GM18511 (cell line): ENCODE measurements at regions not wholly inside any gene's neighbourhood (a gene's known extent, or its start where the extent isn't known, plus 50 kb on each side); places are given as distances from the start of the nearest gene placed in this dataset.

ENCODE experiments used
- ATAC-seq: cut with Tn5 transposase; IDR thresholded peaks from one replicate; pipeline ENCODE4 v1.9.1; 2021; ENCODE audit warnings: mild to moderate bottlenecking, moderate library complexity; ENCODE audit not compliant: unreplicated experiment

DNA sequence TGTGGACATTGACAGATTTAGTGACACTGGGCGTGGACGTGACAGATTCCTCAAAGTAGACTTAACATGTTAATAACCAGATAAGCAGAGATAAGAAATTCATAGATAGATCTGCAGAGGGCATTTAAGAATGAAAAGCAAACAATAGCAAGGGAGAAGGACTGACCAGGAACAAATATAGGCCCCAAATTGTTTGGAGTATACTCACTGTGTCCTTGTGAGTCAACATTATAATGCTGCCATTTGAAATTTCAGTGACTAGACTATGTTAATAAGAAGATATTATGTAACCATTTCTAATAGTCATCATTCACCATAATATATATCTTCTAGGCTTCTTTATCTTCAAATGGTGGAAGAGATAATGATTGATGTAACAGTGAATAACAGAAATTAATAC, 78.1 kb upstream of the SLC38A11 start:
- no peak for ATAC-seq

DNA sequence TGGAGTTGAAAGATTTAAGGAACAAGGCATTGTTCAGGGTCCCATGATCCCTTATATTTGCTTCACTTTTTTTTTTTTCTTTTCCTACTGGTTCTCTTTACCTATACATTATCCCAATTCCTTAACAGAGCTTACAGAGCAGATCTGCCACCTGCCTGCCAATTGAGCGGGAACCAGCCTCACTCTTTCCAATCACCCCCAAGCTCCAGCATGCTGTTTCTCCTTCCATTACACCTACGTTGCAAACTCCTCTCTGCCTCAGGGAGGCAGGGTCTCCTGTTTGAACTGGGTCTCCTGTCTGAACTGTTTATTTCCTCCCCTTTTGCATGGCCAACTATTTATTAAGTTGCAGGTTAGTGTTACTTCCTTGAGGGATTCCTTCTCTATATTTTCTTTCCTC, 77.2 kb upstream of the SLC38A11 start:
- no peak for ATAC-seq

DNA sequence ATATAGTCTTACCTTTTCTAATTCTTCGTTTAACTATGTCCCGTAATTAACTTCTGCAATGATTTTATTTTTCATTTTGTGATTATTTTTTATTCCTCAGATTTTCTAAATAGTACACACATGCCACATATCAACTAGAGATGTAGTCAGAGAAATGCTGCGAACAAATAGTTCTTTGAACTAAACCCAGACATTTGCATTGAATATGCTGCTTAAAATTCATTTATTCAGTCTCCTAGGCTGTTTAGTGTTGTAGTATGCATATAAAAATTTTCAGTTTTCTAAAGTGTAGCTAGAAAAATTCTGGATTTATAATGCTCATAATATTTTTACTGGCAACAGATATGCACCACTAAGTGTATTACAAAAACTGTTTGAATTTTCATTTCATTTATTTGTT, 68.9 kb upstream of the SLC38A11 start:
- ATAC-seq, result no peak

DNA sequence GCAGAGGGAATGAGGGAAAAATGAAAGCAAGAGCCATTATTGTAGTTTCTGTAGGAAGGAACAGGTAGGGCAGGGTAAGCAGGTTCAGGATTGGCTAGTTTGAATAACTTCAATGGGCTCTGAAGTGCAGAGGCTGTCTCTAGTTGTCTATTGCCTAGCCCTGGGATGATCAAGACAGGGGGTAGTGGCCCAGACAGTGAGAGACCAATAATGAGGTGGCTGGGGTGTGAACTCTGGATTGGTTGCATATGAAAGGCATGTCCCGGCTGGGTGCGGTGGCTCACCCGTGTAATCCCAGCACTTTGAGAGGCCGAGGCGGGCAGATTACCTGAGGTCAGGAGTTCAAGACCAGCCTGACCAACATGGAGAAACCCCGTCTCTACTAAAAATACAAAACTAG, 67.5 kb upstream of the SLC38A11 start:
- ATAC-seq, result no peak

DNA sequence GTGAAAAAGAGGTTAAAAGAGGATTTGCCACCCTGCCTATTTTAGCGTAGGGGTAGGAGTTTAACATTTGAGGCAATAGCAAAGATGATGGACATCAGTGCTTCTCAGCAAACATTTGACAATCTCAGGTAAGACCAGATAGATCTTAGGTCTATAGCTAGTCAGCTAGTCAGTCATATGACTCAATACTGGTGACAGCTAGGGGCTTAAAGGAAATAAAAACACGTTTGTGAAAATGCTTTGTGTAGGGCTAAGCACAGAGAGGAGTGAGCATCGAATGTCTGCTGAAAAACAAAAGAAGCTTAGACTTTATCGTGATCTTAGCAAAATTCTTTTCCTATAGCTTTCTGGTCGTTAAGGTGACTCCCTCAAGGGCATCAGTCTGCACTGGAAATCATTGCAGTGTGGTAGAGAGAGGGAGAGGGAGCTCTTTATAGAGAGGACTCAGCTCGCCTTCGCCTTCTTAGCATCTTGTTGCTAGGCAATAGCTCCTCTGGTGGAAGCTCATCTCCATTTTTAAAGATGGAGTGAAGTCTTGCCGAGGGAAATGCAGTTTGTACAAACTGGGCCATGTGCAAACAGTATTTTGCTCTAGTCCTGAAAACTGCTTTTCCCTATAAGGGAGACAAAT, 62.8 kb upstream of the SLC38A11 start:
- no peak for ATAC-seq

DNA sequence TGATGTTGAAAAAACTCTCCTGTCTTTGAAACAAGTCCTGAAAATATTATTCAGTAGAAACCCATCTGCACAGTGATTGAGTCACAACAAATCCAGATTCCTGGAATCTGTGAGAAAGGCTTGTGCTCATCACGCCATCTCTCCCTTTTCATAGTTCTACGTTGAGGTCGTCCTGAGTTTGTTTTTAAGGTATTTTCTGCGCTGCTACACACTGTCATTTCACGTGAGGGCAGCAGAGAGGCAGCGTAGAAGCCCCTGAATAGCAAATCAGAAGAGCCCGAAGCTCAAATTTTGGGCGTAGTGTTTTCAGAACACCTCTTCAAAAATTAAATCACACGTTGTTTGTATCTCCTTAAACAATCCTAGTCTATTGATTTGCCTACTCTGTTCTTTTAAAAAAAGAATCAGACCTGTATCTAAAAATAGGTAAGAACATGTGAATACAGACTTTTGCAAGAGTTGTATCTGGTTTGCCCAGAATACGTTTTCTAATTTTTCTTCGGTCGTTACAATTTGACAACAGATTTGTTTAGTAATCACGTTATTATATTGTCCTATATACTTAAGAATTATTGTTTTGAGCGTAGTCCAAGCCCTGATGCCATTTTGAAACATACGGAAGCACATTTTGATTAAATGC, 61.6 kb upstream of the SLC38A11 start:
- peak; percentile 62 for ATAC-seq

DNA sequence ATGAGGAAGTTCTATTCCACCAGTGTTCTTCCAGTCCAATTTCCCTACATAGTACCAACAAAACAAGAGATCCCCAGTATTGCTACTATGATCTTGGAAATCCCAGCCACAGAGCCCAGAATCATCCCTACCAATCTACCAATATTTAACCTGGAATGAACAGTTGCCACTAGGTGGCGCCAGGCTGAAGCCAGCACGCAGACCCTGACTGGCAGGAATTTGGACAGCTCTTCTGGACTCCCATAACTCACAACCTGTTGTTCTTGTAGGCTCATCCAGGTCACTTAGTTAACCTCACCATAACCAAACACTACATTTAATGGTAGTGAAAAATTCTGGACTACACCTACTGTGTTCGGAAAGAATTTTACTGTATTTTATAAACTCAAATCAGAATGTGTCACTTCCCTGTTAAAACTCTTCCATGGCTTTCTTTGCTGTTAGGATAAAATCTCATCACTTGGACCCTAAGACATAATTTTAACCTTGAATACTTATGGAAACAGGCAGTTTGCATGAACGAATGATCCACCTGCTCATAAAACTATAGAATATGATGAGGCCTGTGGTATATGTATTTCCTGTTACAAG, 59.8 kb upstream of the SLC38A11 start:
- peak; percentile 74 for ATAC-seq

DNA sequence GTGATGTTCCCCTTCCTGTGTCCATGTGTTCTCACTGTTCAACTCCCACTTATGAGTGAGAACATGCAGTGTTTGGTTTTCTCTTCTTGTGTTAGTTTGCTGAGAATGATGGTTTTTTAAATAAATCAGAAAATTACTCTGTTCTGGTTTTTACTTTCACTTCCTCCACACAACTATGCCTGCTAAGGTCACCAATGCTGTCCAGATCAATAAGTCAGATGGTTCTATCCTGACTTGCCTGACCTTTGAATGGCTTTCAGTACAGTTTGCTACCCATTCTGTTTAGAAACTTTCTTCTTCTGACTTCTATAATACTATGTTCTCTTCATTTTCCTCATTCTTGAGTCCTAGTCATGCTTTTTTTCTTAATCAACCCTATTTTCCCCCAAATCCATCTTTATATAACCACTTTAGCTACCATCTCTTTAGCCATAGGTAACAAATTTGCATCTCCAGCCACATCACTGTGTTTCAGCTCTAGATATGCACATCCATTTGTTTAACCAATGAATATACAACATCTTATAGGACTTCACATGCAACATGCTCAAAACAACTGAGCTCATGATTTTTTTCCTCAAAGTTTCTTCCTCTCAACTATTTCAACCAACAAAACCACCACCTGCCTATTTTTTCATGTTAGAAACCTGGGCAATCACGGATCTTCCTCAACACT, 58.8 kb upstream of the SLC38A11 start:
- ATAC-seq, result peak; percentile 54

DNA sequence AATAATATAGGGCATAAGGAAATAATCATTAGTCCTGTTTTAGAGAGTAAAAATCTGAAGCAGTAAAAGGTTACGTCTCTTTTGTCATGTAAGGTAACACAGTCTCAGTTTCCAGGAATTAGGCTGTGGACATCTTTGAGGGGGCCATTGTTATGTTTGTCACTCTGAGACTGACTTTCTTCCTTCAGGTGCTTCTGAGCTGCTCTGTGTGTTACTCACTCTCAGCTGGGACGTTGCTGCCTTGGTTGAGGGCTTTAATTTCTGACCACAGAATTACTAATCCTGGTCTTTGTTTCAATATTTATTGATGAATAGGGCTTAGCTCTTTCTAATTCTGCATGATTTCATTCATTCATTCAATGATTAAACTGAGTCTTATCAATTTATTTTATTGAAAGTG, 55.9 kb upstream of the SLC38A11 start:
- no peak for ATAC-seq

DNA sequence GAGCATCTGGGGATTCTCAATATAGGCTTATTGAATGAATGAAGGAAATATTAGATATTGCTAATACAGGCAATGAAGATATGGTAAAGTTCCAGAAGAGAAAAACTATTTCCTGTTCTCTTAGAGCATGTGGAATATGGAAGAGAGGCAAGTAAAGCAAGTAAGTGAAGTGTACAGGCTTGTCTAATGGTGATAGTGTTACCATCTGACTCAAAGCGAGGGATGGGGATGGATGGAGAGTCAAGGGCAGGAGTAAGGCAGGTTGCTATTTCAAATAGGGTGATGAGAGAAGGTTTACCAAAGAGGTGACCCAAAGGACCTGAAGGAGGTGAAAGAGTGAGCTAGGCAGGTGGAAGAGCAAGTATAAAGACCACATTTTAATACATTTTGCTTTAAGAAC, 55.2 kb upstream of the SLC38A11 start:
- ATAC-seq, result no peak

DNA sequence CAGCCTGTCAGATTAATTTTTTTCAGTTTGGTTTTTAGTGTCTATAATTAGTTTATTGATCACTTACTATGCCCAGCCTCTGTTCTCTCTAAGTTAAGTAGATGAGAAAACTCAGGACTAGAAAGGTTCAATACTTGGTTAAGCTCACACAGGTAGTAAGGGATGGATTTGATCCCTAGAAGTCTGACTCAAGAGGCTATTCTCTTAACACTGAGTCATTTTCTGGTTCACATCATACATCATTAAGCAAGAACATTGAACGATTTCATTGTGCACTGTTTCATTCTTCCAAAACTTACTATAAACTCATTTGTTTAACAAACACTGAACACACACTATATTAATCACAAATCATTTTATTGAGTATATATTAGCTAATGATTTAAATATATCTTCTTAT, 54.1 kb upstream of the SLC38A11 start:
- no peak for ATAC-seq

DNA sequence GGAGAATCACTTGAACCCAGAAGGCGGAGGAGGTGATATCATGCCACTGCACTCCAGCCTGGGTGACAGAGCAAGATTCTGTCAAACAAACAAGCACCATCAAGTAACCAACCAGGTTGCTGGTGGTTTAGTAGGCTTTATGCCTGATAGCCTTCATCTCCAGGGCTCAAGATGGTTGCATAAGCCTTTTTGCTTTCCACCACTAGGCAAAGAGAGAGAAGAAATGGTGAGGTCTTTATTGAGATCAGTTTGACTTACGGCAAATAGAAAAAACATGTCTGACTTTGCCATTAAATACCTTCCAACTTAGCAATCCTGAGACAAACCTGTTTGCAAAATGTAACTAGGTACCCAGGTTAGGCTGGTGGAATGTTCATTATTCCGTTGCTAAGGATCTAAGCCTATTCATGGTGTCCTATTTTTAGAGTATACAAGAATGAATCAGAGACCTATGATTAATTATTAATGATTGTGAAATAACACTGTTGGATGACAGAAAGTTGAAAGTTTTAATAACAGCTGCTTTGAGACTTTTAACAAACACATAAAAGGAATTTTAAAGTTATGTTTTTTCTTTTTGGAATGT, 53.5 kb upstream of the SLC38A11 start:
- ATAC-seq, result no peak

DNA sequence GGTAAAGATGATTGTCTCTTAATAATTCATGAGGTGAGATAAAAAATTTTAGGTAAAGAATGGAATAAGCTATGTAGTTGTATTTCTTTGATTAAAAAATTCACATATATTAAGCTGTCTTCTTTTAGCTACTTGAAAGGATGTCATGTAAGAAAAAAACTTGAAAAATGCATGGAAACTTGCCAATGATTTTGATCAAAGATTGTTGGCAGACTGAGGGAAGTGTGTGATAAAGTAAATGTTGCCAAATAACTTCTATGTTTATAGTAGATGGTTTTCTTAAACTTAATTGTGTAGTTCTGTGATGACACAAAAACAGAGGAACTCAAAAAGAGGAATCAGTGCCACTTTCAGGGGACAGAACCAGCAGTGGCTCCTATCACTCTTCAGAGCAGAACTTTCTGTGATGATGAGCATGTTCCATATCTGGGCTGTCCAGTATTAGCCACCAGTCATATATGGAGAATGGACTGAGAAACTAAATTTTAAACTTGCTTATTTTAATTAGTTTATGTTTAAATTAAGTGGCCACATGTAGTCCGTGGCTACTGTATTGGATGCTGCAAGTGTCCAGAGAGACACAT, 51.9 kb upstream of the SLC38A11 start:
- ATAC-seq, result no peak
